HUDEP-2 (cell line): ENCODE measurements at regions not wholly inside any gene's neighbourhood (a gene's known extent, or its start where the extent isn't known, plus 50 kb on each side); places are given as distances from the start of the nearest gene placed in this dataset.
"Not testable (repeated sequence)": the region's sequence is repeated elsewhere in the genome, so short reads cannot be mapped to it uniquely, and the experiment has no call there.

Source experiments
- DNase-seq, 76 experiments: peaks; one replicate each; lab custom pipeline; 2025; ENCODE audit not compliant: unreplicated experiment in 76 of 76; lab: John Stamatoyannopoulos, UW

DNA sequence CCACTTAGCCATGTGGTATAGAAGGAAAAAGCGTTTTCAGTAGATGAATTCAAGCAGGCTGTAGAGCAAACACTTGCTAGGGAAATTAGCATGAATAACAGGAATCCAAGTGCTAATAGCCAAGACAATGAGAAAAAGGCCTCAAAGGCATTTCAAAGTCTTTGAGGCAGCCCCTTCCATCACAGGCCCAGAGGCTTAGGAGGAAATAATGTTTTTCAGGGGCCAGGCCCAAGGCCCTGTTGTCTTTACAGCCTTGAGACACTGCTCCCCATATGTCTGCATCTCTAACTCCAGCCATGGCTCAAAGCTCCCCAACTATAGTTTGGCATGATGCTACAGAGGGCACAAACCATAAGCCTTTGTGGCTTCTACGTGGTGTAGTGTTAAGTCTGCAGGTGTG lies 563.5 kb downstream of the TAF11L14 start:
- DNase-seq: no peak

DNA sequence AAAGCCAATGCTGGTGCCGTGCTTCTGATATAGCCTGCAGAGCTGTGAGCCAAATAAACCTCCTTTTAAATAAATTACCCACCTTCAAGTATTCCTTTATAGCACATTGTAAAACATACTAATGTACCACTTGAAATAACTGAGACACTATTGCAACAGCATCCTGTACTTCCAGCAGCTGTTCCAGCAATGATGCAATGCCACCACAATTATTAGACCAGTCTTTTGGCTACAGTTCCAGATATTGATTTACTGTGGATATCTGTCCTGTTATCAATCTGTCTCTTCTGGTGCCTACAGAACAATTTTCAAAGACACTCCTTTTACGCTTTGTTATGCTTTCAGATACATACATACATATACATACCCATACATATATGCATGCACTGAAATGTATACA lies 567.9 kb downstream of the TAF11L14 start:
- no peak for DNase-seq

DNA sequence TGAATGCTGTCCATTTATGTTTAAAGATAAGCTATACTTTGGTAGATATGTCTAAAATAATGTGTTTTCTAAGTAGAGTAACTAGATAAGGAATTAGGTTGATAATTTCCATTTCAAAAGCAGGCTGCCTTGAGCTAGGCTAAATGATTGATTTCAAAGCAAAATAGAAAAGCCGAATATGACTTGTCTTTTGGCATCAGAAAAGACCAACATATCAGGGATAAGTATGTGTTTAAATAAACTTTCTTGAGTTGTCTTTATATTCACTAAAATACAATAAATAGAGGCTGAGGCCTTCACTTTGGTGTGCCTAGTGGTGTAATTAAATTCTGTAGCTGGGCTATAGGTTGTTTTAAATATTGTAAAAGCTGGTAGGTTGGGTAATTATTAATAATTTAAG lies 569.0 kb downstream of the TAF11L14 start:
- DNase-seq: no peak

DNA sequence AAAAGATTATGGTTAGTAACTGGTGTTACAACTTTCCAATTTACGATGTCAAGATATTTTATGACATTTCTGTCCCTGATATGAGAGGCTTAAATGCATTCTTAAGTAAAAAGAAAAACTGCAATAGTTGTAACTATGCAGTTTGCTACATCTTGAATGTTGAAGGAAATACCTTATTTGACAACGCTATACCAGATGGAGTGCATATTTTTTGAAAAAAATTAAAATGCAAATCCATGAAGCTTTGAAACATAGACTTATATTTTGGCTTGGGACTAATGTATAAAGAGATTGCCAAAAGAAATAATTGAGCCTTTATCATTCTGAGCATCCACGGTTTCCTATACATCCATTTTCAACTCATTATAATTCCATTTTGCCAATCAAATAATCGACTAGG lies 579.4 kb downstream of the TAF11L14 start:
- DNase-seq: no peak

DNA sequence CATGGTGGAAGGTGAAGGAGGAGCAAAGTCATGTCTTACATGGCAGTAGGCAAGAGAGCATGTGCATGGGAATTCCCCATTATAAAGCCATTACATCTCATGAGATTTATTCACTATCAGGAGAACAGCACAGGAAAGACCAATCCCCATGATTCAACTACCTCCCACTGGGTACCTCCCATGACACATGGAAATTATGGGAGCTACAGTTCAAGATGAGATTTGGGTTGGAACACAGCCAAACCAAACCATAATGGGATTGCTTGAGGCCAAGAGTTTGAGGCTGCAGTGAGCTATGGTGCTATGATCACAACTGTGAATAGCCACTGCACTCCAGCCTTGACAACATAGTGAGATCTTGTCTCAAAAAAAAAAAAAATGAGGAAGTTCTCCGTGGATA lies 581.8 kb downstream of the TAF11L14 start:
- DNase-seq: no peak

DNA sequence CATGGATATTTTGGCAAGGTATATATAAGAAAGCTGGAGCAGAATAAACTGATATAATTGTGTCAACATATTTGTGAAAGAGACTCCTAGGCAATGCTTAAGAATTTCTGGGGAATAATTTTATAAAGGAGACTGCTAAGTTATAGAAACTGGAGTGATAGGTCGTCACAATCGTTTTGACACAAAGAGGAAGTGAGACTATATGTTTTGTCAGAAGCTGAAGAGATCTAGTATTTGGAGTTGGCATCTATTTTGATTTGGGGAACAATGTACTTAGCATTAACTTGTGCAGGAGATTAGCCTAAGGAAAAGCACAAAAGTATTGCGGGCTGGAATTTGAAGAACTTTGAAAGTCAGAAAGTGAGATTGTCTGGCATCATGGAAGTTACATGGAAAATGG lies 582.5 kb downstream of the TAF11L14 start:
- DNase-seq: no peak

DNA sequence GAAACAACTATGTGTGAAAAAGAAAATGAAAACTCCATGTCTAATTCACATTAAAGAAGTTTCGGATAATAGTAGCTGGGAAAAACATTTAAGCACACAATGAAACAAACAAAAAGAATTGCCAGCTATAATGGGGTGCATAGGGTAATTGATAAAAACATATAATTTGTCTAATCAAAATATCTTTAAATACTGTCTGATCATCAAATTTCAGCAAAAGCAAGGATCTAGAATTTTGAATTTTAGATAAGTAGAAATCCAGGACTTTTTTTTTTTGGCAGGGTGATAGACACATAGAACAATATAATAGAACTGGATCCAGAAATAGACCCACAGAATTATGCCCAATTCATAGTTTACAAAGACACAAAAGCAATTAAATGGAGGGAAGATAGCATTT lies 585.0 kb downstream of the TAF11L14 start:
- no peak for DNase-seq

DNA sequence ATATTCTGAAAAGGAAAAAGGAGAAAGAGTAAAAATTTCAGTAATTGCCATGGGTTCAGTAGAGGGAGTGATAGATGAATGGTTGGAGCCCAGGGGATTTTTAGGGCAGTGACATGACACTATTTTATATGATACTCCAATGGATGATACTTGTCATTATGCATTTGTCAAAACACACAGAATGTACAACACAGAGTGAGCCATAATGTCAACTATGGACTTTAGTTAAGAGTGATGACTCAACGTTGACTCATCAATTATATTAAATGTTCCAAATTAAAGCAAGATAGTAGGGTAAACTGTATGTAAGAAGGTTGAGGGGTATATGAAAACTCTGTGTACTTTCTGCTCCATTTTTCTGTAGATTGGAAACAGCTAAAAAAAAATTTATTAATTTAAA lies 586.4 kb downstream of the TAF11L14 start:
- DNase-seq: no peak

DNA sequence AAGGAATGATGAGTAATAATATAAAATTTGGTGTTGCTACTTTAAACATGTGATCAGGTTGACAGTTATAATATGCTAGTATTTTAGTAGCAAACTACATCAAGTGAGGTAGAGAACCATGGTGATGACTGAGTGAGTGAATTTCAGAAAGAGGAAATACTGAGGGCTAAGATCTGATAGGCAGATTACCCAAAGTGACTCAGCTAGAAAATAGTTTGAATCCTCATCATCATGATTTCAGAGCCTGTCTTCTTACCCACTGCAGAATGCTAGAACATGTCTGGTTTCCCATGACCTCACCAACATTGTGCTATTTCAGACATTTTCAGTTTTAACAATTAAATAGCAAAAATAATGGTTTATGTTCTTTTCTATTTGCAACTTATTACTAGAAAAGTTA lies 602.1 kb downstream of the TAF11L14 start:
- no peak for DNase-seq

DNA sequence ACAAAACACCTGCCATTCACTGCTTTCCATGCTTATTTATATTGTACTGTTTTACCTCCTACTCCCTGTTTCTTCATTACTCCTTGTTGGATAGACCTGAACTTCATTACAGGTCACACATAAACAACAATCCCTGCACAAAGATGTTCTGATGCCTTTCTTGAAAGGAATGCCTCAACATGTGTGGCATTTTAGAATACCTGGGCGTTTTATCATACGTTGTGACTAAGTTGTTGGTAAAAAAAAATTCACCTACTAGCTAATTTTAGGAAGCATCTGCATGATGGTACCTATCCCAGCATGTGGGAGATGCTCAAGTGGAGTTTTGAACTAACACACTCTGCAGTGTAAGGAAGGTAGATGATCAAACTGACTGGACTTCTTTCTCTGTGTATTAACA lies 604.1 kb downstream of the TAF11L14 start:
- DNase-seq: no peak

DNA sequence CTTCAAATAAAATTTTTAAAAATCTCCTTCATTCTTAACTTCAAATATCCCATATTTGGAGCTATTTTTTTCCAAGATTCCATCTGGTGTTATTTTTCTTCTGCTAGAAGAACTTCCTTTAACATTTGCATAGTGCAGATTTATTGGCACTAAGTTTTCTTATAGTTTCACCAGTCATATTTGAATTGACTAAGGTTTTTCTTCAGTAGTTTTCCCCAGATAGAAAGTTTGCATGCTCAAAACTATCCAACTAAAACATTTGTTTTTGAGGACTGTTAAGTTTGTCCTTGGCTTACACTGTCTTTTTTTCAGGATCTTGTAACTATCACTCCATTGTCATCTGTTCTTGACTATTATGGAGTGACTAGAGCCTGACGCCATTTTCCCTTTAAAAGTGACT lies 606.7 kb downstream of the TAF11L14 start:
- DNase-seq: no peak

DNA sequence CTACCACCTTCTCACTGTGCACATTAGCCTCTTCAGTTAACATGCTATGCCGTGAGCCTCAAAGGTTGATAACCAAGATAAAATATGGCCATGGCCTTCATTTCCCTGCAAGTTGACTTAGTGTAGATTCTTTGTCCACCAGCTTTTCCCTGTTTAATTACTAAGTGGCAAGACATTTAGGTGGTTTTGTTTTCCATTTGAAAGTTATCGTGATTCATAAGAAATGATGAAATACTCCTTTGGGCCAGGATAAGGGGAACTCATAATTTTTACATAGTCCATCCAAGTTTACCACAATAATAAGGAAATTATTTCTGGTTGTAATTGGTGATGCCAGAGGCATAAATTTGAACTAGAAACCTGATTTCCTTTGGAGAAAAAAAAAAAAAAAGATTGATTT lies 609.6 kb downstream of the TAF11L14 start:
- no peak for DNase-seq

DNA sequence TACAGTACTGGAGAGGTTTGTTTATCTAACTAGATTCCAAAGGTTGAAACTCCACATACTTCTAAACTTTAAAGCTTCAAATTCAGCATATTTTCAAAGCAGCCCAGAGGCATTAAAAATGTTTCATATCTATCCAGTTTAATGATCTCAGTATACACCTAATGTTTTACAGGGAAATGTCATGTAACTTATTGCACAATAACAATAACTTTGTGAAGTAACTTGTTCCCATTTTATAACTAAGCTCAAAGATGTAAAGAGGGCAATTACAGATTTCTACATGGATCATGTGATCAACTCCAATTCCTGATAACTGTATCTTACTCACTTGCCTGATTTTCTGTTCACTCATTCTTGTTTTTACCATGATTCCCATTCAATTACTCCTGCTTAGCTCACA lies 610.0 kb downstream of the TAF11L14 start:
- DNase-seq: no peak

DNA sequence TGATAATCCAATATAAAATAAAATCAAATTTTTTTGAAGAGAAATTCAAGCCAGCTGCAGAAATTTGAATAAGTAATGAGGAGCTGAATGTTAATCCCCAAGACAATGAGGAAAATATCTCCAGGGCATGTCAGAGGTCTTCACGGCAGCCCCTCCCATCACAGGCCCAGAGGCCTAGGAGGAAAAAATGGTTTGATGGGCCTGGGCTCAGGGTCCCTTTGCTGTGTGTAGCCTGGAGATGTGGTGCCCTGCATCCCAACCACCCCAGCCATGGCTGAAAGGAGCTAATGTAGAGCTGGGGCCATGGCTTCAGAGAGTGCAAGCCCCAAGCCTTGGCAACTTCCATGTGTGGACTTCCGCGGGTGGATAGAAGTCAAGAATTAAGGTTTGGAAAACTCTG lies 618.3 kb downstream of the TAF11L14 start:
- DNase-seq: no peak

DNA sequence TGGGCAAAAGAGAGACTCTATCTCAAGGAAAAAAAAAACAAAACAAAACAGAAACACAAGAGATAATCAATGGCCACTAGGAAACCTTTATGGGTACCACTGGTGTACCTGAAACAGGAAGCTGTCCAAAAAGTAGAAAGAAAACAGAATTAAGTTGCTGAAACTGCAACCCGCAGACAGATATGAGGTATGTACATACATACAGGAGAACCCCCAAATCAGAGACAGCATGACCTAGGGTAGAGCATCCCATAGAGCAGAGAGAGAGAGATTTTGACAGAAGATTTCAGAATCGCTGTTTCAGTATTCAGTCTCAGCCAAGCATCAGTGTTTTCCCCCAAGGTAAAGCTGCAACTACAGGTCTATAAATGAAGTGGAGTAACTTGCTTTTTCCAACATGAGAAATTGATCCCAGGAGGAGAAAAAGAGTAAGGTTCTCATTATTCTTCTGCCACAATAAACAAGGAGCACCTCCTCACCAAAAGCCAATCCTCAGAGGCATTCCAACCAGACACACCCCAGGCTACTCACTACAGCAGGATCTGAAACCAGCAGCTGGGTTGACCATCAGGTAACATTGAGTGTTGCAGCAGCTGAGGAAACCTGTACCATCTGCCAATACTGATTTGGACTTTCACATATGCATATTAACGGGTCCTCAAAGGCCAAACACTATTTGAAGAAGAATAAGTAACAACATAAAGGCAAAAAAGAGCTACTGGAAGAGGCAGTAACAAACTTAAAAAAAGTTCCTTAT lies 630.0 kb downstream of the TAF11L14 start:
- DNase-seq: no peak

DNA sequence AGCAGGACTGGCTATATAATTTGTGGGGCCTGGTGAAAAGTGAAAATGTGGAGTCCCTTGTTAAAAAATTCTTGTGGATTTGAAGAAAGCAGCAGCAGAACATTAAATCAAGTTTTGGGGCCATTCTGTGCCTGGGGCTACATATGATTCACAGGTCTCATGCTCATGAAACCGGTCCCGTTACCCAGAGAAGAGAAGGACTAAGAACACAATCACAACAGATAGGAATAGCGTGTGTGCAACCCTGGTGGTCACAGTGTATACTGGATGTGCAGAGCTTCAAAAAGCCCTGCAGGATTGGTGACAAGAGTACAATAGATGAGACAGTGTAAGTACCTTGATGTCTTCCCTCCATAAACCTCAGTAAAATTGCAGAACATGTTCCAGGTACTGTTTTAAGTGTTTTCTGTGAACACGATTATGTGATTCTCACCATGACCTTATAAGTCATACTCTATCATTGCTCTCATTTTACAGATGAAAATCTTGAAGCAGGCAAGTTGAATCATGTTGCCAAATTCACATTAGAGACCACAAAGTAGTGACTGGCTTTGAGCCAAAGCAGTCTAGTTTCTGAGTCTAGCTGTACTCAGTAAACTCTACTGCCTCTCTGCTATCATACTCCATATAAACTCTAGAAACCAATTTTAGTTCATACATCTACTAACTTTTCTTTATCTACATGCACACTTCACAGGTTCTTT lies 636.5 kb downstream of the TAF11L14 start:
- DNase-seq: no peak

DNA sequence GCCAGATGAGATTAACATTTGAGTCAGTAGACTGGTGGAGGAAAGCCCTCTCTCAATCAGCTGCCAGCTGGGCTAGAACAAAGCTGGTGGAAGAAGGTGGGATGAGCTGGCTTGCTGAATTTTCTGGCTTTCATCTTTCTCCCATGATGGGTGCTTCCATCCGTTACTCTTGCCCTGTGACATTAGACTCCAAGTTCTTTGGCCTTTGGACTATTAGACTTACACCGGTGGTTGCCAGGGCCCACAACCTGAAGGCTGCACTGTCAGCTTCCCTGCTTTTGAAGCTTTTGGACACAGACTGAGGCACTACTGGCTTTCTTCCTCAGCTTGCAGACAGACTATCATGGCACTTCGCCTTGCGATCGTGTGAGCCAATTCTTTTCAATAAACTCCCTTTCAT lies 642.7 kb downstream of the TAF11L14 start:
- no peak for DNase-seq

DNA sequence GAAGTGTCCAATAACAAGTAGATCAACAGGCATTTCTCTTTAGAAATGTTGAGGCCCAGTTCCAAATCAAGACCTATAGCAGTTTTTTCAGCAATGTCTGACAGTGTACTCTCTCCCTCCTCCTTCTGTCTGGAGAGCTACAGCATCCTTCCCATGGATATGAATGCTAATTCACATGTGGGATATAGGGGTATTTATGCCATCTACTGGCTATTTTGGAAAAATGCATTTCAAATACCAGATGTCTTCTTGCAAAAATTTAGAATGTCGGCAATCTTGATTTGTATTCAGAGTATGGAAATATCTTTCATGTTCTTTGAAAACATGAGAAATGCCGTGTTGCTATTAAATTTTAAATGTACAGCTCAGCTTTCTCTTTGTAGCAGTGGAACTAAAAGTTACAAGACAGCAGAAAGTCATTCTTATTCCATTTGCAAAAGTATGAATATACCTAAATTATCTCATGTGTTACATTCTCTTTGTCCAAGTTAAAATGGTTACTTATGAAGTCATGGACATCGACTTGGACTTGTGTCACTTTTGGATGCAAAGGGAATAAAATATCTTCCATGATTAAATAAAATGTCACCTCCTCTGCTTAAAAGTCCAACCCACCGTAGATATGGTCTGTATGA lies 647.8 kb downstream of the TAF11L14 start:
- no peak for DNase-seq

DNA sequence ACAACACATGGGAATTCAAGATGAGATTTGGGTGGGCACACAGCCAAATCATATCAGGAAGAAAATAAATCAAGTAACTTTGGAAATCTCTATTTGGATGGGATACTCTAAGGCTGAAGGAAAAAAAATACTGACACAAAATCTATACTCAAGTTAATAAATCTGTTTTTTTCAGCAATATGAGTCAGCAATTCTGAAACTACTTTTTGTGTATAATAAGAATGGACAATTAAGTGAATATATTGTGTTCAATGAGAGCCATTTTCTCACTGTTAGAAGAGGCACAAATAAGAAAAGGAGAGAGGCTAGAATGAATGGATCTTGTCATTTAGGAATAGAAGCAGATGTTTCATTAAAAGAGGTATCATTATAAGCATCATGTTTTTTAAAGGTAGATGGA lies 651.0 kb downstream of the TAF11L14 start:
- DNase-seq: no peak

DNA sequence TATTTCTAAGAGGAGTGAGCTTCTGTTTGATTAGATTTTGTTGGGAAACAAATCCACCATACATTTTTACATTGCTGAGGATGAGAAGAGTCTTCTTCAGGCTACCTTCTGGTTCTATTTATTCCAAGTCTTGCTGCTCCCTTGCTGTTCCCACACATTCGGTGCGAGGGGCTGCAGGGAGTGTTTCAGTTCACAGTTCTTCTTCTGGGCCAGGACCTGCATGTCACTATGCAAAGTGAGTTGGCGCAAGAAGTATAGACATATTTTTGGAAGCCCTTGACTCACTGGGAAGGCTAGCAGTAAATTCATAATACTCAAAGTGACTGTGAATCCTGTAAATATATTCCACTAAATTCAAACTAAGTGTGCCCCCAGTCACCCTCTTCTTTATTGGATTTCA lies 657.9 kb downstream of the TAF11L14 start:
- DNase-seq: no peak

DNA sequence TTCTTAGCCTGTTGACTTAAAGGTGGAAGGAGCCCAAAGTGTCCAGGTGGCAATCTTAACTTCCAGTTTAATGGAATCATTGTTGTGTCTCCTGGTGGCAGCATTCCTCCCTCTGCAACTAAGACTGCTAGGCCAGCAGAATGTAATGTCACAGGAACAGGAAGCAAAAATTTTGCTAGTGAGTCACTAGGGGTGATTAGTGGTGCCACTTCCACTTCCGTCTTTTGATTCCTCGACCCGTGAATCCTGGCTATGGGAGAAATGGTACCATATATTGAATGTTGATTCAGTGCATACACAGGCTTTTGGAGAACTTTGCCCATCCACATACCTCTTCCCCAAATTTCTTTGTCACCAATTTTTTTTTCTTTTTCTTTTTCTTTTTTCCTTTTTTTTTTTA lies 661.4 kb downstream of the TAF11L14 start:
- not testable (repeated sequence) for DNase-seq

DNA sequence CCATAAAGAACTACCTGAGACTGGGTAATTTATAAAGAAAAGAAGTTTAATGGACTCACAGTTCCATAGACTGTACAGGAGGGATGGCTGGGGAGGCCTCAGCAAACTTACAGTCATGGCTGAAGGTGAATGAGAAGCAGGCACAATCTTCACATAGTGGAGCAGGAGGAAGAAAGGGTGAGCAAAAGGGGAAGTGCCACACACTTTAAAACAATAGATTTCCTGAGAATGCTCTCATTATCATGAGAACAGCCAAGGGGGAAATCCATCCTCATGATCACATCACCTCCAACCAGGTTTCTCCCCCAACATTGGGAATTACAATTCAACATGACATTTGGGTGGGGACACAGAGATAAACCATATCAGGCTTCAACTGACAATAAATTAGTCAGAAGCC lies 664.9 kb downstream of the TAF11L14 start:
- no peak for DNase-seq
